ENCODE measurements at regions not wholly inside any gene's neighbourhood (a gene's known extent, or its start where the extent isn't known, plus 50 kb on each side); places are given as distances from the start of the nearest gene placed in this dataset.

DNA sequence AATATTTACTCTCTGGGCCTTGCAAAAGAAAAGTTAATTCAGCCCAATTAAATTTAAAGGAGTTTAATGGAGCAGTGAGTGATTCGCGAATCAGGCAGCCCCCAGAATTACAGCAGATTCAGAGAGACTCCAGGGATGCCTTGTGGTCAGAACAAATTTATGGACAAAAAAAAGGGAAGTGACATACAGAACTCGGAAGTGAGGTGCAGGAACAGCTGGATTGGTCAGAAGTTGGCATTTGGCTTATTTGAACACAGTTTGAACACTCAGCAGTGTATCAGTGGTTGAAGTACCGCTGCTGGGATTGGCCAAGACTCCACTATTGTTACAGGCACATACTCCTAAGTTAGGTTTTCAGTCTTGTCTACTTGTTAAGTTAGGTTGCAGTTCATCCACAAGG, 145.0 kb upstream of the GAP43 start:
- BruUV-seq (replicated peaks): no TSS peak
- Histone ChIP-seq H2AFZ (ENCODE audit: control insufficient read depth, low read depth, low read length) (no peak overlapping the region), H3K4me1 (ENCODE audit: control insufficient read depth, insufficient read depth, low read length) (no peaks in the 10 kb centered on the region), H3K9ac (ENCODE audit: control insufficient read depth, insufficient read depth, low read length) (no peak overlapping the region), H3K27me3 (replicated peaks in 1 of 2; ENCODE audit: control insufficient read depth in 2 of 2, insufficient read depth in 2 of 2, low read length in 1 of 2) (no peaks in the 10 kb centered on the region), H3K4me3 (no peak overlapping the region), H3K36me3 (ENCODE audit: control insufficient read depth in 2 of 2, insufficient read depth in 2 of 2, low read length in 1 of 2) (no peaks in the 10 kb centered on the region), H3K79me2 (ENCODE audit: control insufficient read depth, insufficient read depth, low read length) (no peaks in the 10 kb centered on the region), H4K20me1 (ENCODE audit: control insufficient read depth, insufficient read depth) (no peaks in the 10 kb centered on the region), H3K4me2 (ENCODE audit: control insufficient read depth, insufficient read depth) (no peak overlapping the region), H3K9me3 (replicated peaks; ENCODE audit: control insufficient read depth, insufficient read depth, low read length) (no peaks in the 10 kb centered on the region), H3K27ac (ENCODE audit: control insufficient read depth, insufficient read depth) (no peak overlapping the region)
- POLR2A ChIA-PET: no interaction called here
- SMC1A ChIA-PET (ENCODE audit: uncharacterized antibody, unreplicated experiment): interaction anchor here (1.1 kb wide), 1 partner anchor 12 kb away, joined by 4 read pairs; no protein-coding TSS in a partner anchor
- no peak for FAIRE-seq
- no peak for TF ChIP-seq BMI1 (IDR thresholded peaks at IDR 0.05; ENCODE audit: borderline replicate concordance)
- TF ChIP-seq SPI1 (IDR thresholded peaks at IDR 0.05; ENCODE audit: borderline replicate concordance, insufficient read depth, low read depth, low read length): peak; percentile 16; the same call in 1 of the 2 replicates
- intact Hi-C loops (cut with micrococcal nuclease; ENCODE audit: unreplicated experiment) (no loop called here), in situ Hi-C loops (cut with MboI) (no loop called here)
- CTCF ChIA-PET: no interaction called here
- no peak for DNase-seq (ENCODE audit: low read depth, low spot score)
- no peak for ATAC-seq
- RAD21 ChIA-PET (ENCODE audit: unreplicated experiment): no interaction called here
- 40% methylated on average over 4 of the region's 4 CpGs for WGBS (ENCODE audit: insufficient coverage, insufficient replicate concordance, low lambda C conversion rate, missing lambda C conversion rate)

DNA sequence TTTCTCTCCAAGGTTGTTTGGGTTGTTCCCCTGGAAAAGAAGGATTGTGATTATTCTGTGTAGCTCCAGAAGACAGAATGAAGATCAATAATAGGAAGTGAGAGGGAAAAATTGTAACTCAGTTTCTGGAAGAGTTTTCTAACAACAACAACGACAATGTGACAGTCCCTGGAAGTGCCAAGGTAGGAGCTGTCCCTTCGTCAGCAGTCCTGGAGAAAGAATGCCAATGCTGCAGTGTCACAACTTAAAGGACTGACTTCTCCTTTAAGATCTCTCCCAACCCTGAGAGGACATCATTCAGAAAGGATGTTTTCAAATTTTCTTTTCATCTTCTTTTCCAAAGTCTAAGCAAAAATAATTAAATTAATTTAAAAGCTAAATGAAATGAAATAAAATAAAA, 136.4 kb upstream of the GAP43 start:
- Histone ChIP-seq H2AFZ (ENCODE audit: control insufficient read depth, low read depth, low read length) (no peak overlapping the region), H3K4me2 (ENCODE audit: control insufficient read depth, insufficient read depth) (no peak overlapping the region), H4K20me1 (ENCODE audit: control insufficient read depth, insufficient read depth) (no peaks in the 10 kb centered on the region), H3K9me3 (replicated peaks; ENCODE audit: control insufficient read depth, insufficient read depth, low read length) (no peaks in the 10 kb centered on the region), H3K36me3 (ENCODE audit: control insufficient read depth in 2 of 2, insufficient read depth in 2 of 2, low read length in 1 of 2) (no peaks in the 10 kb centered on the region), H3K27ac (ENCODE audit: control insufficient read depth, insufficient read depth) (no peak overlapping the region), H3K9ac (ENCODE audit: control insufficient read depth, insufficient read depth, low read length) (no peak overlapping the region), H3K4me3 (no peak overlapping the region), H3K4me1 (ENCODE audit: control insufficient read depth, insufficient read depth, low read length) (no peaks in the 10 kb centered on the region), H3K79me2 (ENCODE audit: control insufficient read depth, insufficient read depth, low read length) (no peaks in the 10 kb centered on the region), H3K27me3 (replicated peaks in 1 of 2; ENCODE audit: control insufficient read depth in 2 of 2, insufficient read depth in 2 of 2, low read length in 1 of 2) (0 out of 4 replicates have a peak, but pooled peaks cover 0 to 3% of the 10 kb centered on the region in 2 experiments)
- intact Hi-C loops (cut with micrococcal nuclease; ENCODE audit: unreplicated experiment) (no loop called here), in situ Hi-C loops (cut with MboI) (no loop called here)
- no TSS peak for BruUV-seq (replicated peaks)
- no peak for FAIRE-seq
- WGBS (ENCODE audit: insufficient coverage, insufficient replicate concordance, low lambda C conversion rate, missing lambda C conversion rate): 0% methylated on average over 2 of the region's 2 CpGs
- POLR2A ChIA-PET: no interaction called here
- no peak for ATAC-seq
- DNase-seq (ENCODE audit: low read depth, low spot score): no peak
- SMC1A ChIA-PET (ENCODE audit: uncharacterized antibody, unreplicated experiment): no interaction called here
- CTCF ChIA-PET: no interaction called here
- RAD21 ChIA-PET (ENCODE audit: unreplicated experiment): no interaction called here
- TF ChIP-seq CBX5 (IDR thresholded peaks at IDR 0.05; ENCODE audit: low read depth) (no peak), YBX1 (IDR thresholded peaks at IDR 0.05) (no peak)
